ENCODE measurements at regions not wholly inside any gene's neighbourhood (a gene's known extent, or its start where the extent isn't known, plus 50 kb on each side); places are given as distances from the start of the nearest gene placed in this dataset.

GRCh38 chr10:118907051-118907450, 122.5 kb upstream of the NANOS1 start:
- no peak overlapping the region for H3K4me3 ChIP-seq (ENCODE audit: low read depth, low read length)
- TF ChIP-seq, protein P1, sequence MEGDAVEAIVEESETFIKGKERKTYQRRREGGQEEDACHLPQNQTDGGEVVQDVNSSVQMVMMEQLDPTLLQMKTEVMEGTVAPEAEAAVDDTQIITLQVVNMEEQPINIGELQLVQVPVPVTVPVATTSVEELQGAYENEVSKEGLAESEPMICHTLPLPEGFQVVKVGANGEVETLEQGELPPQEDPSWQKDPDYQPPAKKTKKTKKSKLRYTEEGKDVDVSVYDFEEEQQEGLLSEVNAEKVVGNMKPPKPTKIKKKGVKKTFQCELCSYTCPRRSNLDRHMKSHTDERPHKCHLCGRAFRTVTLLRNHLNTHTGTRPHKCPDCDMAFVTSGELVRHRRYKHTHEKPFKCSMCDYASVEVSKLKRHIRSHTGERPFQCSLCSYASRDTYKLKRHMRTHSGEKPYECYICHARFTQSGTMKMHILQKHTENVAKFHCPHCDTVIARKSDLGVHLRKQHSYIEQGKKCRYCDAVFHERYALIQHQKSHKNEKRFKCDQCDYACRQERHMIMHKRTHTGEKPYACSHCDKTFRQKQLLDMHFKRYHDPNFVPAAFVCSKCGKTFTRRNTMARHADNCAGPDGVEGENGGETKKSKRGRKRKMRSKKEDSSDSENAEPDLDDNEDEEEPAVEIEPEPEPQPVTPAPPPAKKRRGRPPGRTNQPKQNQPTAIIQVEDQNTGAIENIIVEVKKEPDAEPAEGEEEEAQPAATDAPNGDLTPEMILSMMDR (IDR thresholded peaks at IDR 0.05; ENCODE audit: control insufficient read depth, extremely low read depth, insufficient read depth) = no peak
- DNase-seq (ENCODE audit: low read depth) = no peak

GRCh38 chr10:118908557-118909256, 120.8 kb upstream of the NANOS1 start:
- TF ChIP-seq, protein P1 (IDR thresholded peaks at IDR 0.05; ENCODE audit: control insufficient read depth, extremely low read depth, insufficient read depth) = no peak
- H3K4me3 ChIP-seq (ENCODE audit: low read depth, low read length) = no peak overlapping the region
- no peak for DNase-seq (ENCODE audit: low read depth)

DNA sequence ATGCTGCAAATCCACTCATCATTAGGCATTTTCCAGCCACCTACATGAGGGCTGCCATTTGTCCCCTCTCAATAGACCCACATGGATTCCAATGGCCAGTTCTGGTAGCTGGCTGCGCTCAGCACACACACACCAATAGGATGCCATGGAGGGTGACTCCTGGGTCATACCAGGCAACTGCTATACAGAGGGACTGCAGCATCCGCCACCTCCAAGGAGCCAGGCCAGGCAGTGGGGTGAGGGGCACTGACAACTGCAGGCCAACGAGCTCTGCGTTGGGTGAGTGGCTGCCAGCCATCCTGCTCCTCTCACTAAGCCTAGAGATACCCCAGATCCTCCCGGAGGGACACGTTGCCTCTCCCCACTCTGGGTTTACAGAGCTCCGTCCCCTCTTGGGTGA, 118.8 kb upstream of the NANOS1 start:
- TF ChIP-seq, protein P1 (IDR thresholded peaks at IDR 0.05; ENCODE audit: control insufficient read depth, extremely low read depth, insufficient read depth) = no peak
- H3K4me3 ChIP-seq (ENCODE audit: low read depth, low read length) = no peak overlapping the region
- DNase-seq (ENCODE audit: low read depth) = no peak

DNA sequence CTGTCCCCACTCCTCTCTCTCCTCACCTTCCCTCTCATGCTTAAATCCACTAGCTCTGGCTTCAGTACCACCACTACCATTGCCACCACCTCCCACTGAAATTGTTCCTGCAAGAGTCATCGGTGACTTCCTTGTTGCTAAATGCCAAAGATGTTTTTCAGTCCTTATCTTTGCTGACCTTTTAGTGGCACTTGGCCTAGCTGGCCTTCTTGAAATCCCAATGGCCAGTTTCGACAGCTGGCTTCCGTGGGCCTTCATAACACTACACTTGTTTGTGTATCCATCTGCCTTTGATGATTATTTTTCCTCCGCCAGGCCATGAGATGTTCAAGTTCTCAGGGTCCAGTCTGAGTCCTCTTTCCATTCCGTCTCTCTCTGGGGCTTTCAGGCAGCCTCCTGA, 118.2 kb upstream of the NANOS1 start:
- TF ChIP-seq, protein P1 (IDR thresholded peaks at IDR 0.05; ENCODE audit: control insufficient read depth, extremely low read depth, insufficient read depth) = no peak
- no peak for DNase-seq (ENCODE audit: low read depth)
- no peak overlapping the region for H3K4me3 ChIP-seq (ENCODE audit: low read depth, low read length)

DNA sequence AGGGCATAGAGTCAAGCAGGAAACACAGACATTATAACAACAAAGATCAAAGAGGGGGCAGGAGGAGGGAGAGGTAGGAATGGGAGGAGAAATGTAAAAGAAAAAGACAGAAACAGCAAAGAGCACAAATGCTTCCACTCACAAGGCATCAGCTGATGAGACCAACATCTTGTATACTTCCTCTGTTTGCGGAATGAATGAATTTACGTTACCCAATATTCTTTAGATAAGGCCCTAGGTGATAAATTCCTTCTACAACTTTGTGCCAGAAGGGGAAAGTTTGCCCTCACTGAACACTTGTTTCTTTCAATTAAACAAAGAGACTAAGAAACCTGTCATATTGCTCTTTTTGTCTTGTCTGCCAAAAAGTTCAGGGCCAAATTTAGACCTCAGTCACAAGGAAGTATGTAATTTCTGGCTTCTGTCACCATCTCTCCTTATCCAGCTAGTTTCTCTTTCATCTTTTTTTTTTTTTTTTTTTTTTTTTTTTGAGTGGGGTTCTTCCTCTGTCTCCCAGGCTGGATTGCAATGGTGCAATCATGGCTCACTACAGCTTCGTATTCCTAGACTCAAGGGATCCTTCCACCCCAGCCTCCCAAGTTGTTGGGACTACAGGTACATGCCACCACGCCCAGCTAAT, 116.4 kb upstream of the NANOS1 start:
- no peak for DNase-seq (ENCODE audit: low read depth)
- TF ChIP-seq, protein P1 (IDR thresholded peaks at IDR 0.05; ENCODE audit: control insufficient read depth, extremely low read depth, insufficient read depth) = no peak
- H3K4me3 ChIP-seq (ENCODE audit: low read depth, low read length) = no peak overlapping the region

DNA sequence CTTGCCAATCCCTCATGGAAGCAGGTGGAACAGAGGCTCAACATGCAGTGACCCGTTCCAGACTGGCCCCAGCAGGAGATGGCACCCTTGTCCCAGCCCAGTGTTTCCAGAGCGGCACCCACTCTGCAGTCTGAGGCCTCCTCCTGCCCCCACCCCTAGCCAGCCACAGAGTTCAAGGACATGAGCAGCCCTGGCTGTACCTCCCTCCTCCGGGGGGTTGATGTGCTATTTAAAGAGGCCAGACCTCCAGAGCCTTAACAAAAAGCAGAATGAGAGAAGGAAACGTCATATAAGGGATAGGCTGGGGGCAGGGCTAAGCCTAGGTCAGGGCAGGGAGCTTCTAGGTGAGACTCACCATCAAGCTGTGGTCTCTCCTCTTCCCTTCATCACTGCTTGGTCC, 115.7 kb upstream of the NANOS1 start:
- no peak for DNase-seq (ENCODE audit: low read depth)
- H3K4me3 ChIP-seq (ENCODE audit: low read depth, low read length) = no peak overlapping the region
- TF ChIP-seq, protein P1 (IDR thresholded peaks at IDR 0.05; ENCODE audit: control insufficient read depth, extremely low read depth, insufficient read depth) = no peak

Measured in LNCaP clone FGC (cell line).